Activated T-cell treated with anti-CD3 and anti-CD28 coated beads, Interleukin-2, amount 50 U/mL, for 72 hours (primary cell): ENCODE measurements at regions not wholly inside any gene's neighbourhood (a gene's known extent, or its start where the extent isn't known, plus 50 kb on each side); places are given as distances from the start of the nearest gene placed in this dataset.

Experiments
- ATAC-seq, 2 donors: fragments of 150-1000 bp; cut with Tn5 transposase; replicated peaks in 1 of 2; 2 replicates each; pipeline ENCODE4 v1.10.0; 2021; ENCODE audit warnings: moderate library complexity in 2 of 2, mild to moderate bottlenecking in 1 of 2
- DNase-seq, 2 donors: peaks; one replicate each; pipeline ENCODE4 v3.0.0; 2021 to 2022; ENCODE audit warnings: mixed read lengths in 1 of 2
- H3K27ac Mint-ChIP-seq: one replicate; pipeline ENCODE4 v1.8.0; 2022; ENCODE audit warnings: mild to moderate bottlenecking, moderate library complexity, mixed read lengths
- H3K27me3 Mint-ChIP-seq: one replicate; pipeline ENCODE4 v1.8.0; 2022; ENCODE audit warnings: low read depth, mixed read lengths
- H3K36me3 Mint-ChIP-seq, 2 donors: one replicate each; pipeline ENCODE4 v1.8.0; 2022; ENCODE audit warnings: mixed read lengths in 2 of 2, mild to moderate bottlenecking in 1 of 2; ENCODE audit not compliant: insufficient read depth in 2 of 2
- H3K4me1 Mint-ChIP-seq: one replicate; pipeline ENCODE4 v1.8.0; 2022; ENCODE audit warnings: low read depth, mixed read lengths
- H3K4me3 Mint-ChIP-seq, 2 donors: one replicate each; pipeline ENCODE4 v1.8.0; 2022; ENCODE audit warnings: mild to moderate bottlenecking in 2 of 2, mixed read lengths in 2 of 2, moderate library complexity in 2 of 2
- H3K9me3 Mint-ChIP-seq, 2 donors: one replicate each; pipeline ENCODE4 v1.8.0; 2022; ENCODE audit warnings: mixed read lengths in 2 of 2

- no peak overlapping the region for H3K27ac Mint-ChIP-seq
- H3K4me1 Mint-ChIP-seq = no peaks in the 10 kb centered on the region
- H3K9me3 Mint-ChIP-seq = peaks cover 0 to 2% of the 10 kb centered on the region in 2 donors
- H3K27me3 Mint-ChIP-seq = peaks cover 30% of the 10 kb centered on the region
- H3K36me3 Mint-ChIP-seq = no peaks in the 10 kb centered on the region
- no peak overlapping the region for H3K4me3 Mint-ChIP-seq
- DNase-seq = no peak
- ATAC-seq = no peak
These were observed 59.2 kb downstream of the EMX2 start for GRCh38 chr10:117601716-117602115.

DNA sequence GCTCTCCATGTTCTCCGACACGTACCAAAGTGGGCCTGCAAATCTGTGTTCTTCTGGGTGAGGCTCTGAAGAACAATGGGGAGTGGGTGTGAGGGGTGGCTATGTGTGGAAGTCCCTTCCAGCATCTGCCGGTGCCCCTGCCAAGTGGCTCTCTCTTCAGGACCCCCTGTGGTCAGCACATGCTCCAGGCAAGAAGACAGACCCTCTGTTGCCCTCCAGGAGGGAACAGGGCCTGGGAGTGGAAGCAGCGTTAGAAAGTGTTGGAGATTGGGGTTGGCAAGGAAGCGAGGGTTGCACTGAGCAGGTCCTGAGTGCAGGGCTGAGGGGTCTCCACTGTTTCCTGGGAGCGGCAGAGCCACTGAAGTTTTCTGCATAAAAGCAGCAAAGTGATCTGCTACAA is 60.5 kb downstream of the EMX2 start:
- Mint-ChIP-seq H3K4me1 (no peaks in the 10 kb centered on the region), H3K27ac (no peak overlapping the region), H3K36me3 (no peaks in the 10 kb centered on the region), H3K4me3 (no peak overlapping the region), H3K9me3 (peaks cover 0 to 2% of the 10 kb centered on the region in 2 donors), H3K27me3 (peaks cover 30% of the 10 kb centered on the region)
- DNase-seq (no peak), ATAC-seq (no peak)

- Mint-ChIP-seq H3K9me3 (peaks cover 0 to 2% of the 10 kb centered on the region in 2 donors), H3K4me1 (no peaks in the 10 kb centered on the region), H3K27ac (no peak overlapping the region), H3K36me3 (no peaks in the 10 kb centered on the region), H3K4me3 (no peak overlapping the region), H3K27me3 (peaks cover 30% of the 10 kb centered on the region)
- ATAC-seq (no peak), DNase-seq (no peak)
These were observed 61.2 kb downstream of the EMX2 start for GRCh38 chr10:117603726-117604125.

- Mint-ChIP-seq H3K4me1 (no peaks in the 10 kb centered on the region), H3K36me3 (no peaks in the 10 kb centered on the region), H3K27ac (no peak overlapping the region), H3K9me3 (peaks cover 0 to 2% of the 10 kb centered on the region in 2 donors), H3K27me3 (peaks cover 12% of the 10 kb centered on the region), H3K4me3 (no peak overlapping the region)
- ATAC-seq = no peak
- no peak for DNase-seq
These were observed 66.7 kb downstream of the EMX2 start for GRCh38 chr10:117609095-117609795.

DNA sequence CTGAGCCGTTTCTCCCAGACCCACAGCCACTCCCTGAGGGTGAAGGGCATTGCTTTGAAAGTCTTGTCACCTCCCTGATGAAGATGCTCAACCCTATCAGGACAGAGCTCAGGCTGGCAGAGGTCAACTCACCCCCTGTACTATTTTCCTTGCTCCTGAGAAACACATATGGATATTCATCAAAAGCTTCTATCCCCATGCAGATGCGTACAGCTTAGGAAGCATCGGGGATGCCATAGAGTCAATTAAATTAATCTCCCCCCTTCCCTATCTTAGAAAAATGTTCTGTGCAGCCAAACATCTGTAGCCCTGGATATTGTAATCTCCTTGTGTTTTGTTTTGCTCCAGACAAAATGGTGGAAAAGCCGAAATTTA is 67.2 kb downstream of the EMX2 start:
- DNase-seq = no peak
- peaks cover 0 to 2% of the 10 kb centered on the region in 2 donors for H3K36me3 Mint-ChIP-seq
- H3K27me3 Mint-ChIP-seq = peaks cover 11% of the 10 kb centered on the region

GRCh38 chr10:117610321-117610720 is 67.8 kb downstream of the EMX2 start:
- no peaks in the 10 kb centered on the region for H3K4me1 Mint-ChIP-seq
- no peak overlapping the region for H3K27ac Mint-ChIP-seq
- no peak for DNase-seq
- peaks cover 0 to 2% of the 10 kb centered on the region in 2 donors for H3K9me3 Mint-ChIP-seq
- peaks cover 9% of the 10 kb centered on the region for H3K27me3 Mint-ChIP-seq
- ATAC-seq = no peak
- no peak overlapping the region for H3K4me3 Mint-ChIP-seq
- H3K36me3 Mint-ChIP-seq = peaks cover 0 to 2% of the 10 kb centered on the region in 2 donors

More for the DNA sequence above, 67.2 kb downstream of the EMX2 start:
- no peak overlapping the region for H3K4me3 Mint-ChIP-seq
- no peak overlapping the region for H3K27ac Mint-ChIP-seq
- H3K9me3 Mint-ChIP-seq = peaks cover 0 to 2% of the 10 kb centered on the region in 2 donors
- no peak for ATAC-seq
- H3K4me1 Mint-ChIP-seq = no peaks in the 10 kb centered on the region

DNA sequence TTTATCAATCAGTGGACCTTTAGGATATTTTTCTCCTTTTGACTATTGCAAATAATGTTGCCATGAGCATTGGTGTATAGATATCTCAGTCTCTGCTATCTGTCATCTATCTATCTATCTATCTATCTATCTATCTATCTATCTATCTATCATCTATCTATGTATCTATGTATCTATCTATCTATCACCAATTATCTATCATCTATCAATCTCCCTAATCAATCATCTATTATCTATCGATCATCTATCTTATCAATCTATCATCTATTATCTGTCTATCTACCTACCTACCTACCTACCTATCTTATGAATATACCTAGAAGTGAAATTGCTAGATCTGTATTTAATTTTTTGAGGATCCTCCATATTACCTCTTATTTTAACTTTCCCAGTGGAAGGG is 69.6 kb downstream of the EMX2 start:
- no peaks in the 10 kb centered on the region for H3K9me3 Mint-ChIP-seq
- no peak overlapping the region for H3K27ac Mint-ChIP-seq
- H3K4me1 Mint-ChIP-seq = no peaks in the 10 kb centered on the region
- no peak for DNase-seq
- no peak for ATAC-seq
- H3K36me3 Mint-ChIP-seq = peaks cover 0 to 2% of the 10 kb centered on the region in 2 donors
- H3K4me3 Mint-ChIP-seq = no peak overlapping the region
- peaks cover 9% of the 10 kb centered on the region for H3K27me3 Mint-ChIP-seq

- DNase-seq = no peak
- ATAC-seq = no peak
- Mint-ChIP-seq H3K27me3 (peaks cover 32% of the 10 kb centered on the region), H3K27ac (no peak overlapping the region), H3K9me3 (no peaks in the 10 kb centered on the region), H3K4me3 (no peak overlapping the region), H3K36me3 (peaks cover 0 to 2% of the 10 kb centered on the region in 2 donors), H3K4me1 (no peaks in the 10 kb centered on the region)
These were observed 73.1 kb downstream of the EMX2 start for GRCh38 chr10:117615649-117616048.

- Mint-ChIP-seq H3K27ac (peak overlapping the region; percentile 9), H3K27me3 (peaks cover 36% of the 10 kb centered on the region), H3K36me3 (peaks cover 0 to 2% of the 10 kb centered on the region in 2 donors), H3K4me1 (no peaks in the 10 kb centered on the region), H3K9me3 (no peaks in the 10 kb centered on the region), H3K4me3 (no peak overlapping the region)
- ATAC-seq = no peak
- no peak for DNase-seq
These were observed 73.6 kb downstream of the EMX2 start for GRCh38 chr10:117616179-117616578.

DNA sequence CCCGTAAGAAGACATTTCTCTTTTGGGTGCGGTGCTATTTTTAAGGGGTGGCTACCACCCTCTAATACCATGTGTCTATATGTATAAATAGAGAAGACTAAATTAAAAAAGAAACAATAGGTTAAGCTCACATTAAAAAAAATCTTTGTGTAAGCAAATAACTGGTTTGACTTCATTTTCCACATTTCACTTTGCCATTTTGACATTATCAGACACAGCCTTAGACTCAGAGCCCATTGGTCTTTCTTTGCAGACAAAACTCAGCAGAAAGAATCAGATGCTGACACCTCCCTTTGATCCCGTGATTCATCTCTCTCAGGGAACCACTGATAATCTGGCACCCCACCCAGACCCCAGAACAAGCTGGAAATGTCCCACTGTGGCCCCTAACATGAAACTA is 74.5 kb downstream of the EMX2 start:
- peaks cover 45% of the 10 kb centered on the region for H3K27me3 Mint-ChIP-seq
- no peak overlapping the region for H3K27ac Mint-ChIP-seq
- DNase-seq (no peak), ATAC-seq (no peak)
- H3K4me3 Mint-ChIP-seq = no peak overlapping the region
- peaks cover 0 to 2% of the 10 kb centered on the region in 2 donors for H3K36me3 Mint-ChIP-seq
- no peaks in the 10 kb centered on the region for H3K4me1 Mint-ChIP-seq
- H3K9me3 Mint-ChIP-seq = no peaks in the 10 kb centered on the region

DNA sequence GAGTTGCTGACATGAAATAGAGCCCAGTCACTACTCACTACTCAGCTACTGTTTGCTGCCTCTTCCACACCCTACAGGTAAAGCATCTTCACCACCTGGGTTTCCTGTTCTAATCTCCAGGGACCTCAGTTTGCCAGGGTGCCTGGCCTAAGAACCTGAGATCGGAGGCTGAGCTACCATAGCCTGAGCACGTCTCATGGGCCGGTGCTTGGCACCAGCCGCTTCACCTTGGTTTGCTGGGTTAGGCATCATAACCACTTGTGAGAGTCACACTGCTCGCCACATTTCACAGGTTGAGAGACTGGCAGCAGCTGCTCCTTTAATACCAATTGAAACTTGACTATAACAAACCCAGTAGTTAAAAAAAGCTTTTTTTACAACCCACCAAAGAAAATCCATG is 75.1 kb downstream of the EMX2 start:
- Mint-ChIP-seq H3K27ac (no peak overlapping the region), H3K36me3 (peaks cover 0 to 2% of the 10 kb centered on the region in 2 donors), H3K4me1 (no peaks in the 10 kb centered on the region), H3K9me3 (no peaks in the 10 kb centered on the region), H3K27me3 (peaks cover 51% of the 10 kb centered on the region), H3K4me3 (no peak overlapping the region)
- ATAC-seq = no peak
- DNase-seq = no peak

- H3K36me3 Mint-ChIP-seq = peaks cover 0 to 2% of the 10 kb centered on the region in 2 donors
- H3K9me3 Mint-ChIP-seq = no peaks in the 10 kb centered on the region
- DNase-seq (no peak), ATAC-seq (no peak)
- no peak overlapping the region for H3K27ac Mint-ChIP-seq
- H3K4me3 Mint-ChIP-seq = no peak overlapping the region
- peaks cover 57% of the 10 kb centered on the region for H3K27me3 Mint-ChIP-seq
- no peaks in the 10 kb centered on the region for H3K4me1 Mint-ChIP-seq
These were observed 76.7 kb downstream of the EMX2 start for GRCh38 chr10:117619223-117619622.

DNA sequence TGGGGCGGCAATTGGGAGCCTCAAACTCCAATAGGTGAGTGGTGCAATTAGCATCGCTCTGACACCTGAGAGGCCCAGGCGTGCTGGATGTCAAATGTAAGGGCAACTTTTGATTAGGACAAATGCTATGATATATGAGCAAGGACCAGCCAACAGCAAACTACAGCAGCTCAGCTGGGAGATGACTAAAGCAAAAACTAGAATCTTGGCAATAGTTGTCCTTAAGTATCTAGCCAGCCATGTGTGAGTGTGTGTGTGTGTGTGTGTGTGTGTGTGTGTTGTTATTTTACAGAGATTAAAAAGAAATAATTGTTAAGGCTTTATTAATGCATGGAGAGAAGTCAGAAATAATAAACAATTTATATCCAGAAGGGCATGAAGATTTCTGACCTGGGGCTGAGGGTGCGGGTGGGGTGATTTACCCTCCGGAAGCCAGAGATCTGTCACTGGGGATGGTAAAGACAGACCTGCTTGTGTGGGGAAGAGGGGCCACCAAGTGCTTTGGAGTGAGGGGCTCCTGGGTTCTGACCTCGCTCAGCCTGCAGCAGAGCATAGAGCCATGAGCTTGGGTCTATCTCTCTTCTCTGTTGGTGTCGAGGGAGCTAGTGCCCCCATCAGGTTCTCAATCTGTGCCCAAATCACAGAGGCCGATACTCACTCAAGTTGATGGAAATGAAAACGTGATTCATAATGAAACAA is 77.3 kb downstream of the EMX2 start:
- Mint-ChIP-seq H3K36me3 (no peaks in the 10 kb centered on the region), H3K4me3 (no peak overlapping the region), H3K27ac (no peak overlapping the region), H3K27me3 (peaks cover 52% of the 10 kb centered on the region), H3K4me1 (no peaks in the 10 kb centered on the region), H3K9me3 (no peaks in the 10 kb centered on the region)
- ATAC-seq (peak in 1 of 2 donors; percentile 42), DNase-seq (no peak)

DNA sequence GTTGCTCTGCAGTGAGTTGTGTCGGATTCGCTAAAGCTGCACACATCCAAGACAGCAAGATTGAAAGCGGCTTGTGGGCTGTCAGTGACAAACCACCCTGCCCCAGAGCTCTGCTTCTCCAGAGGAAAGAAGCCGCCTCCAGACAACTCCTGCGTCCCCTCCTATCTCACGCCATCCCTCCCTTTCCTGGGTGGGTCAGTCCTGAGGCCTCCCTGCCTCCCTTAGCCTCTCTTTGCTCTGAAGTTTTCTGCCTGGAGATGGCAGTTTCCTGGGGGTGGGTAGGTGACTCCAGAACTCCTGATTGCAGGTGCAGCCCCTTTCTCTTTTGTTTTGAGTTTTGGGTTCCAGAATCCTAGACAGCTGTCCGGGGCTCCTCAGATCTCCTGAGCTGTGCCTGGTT is 78.7 kb downstream of the EMX2 start:
- no peak overlapping the region for H3K27ac Mint-ChIP-seq
- no peaks in the 10 kb centered on the region for H3K9me3 Mint-ChIP-seq
- no peaks in the 10 kb centered on the region for H3K36me3 Mint-ChIP-seq
- peaks cover 62% of the 10 kb centered on the region for H3K27me3 Mint-ChIP-seq
- H3K4me3 Mint-ChIP-seq = no peak overlapping the region
- no peaks in the 10 kb centered on the region for H3K4me1 Mint-ChIP-seq
- ATAC-seq (no peak), DNase-seq (no peak)
